SKM-1 treated with dmso at 0.1 percent for 144 hours (cell line): ENCODE measurements at regions not wholly inside any gene's neighbourhood (a gene's known extent, or its start where the extent isn't known, plus 50 kb on each side); places are given as distances from the start of the nearest gene placed in this dataset.
A peak's percentile ranks its signal among the peaks of the same experiment; 100 is the strongest.

Experiments
- DNase-seq: peaks from one replicate; lab custom pipeline; 2025; ENCODE audit not compliant: unreplicated experiment; lab: John Stamatoyannopoulos, UW

DNA sequence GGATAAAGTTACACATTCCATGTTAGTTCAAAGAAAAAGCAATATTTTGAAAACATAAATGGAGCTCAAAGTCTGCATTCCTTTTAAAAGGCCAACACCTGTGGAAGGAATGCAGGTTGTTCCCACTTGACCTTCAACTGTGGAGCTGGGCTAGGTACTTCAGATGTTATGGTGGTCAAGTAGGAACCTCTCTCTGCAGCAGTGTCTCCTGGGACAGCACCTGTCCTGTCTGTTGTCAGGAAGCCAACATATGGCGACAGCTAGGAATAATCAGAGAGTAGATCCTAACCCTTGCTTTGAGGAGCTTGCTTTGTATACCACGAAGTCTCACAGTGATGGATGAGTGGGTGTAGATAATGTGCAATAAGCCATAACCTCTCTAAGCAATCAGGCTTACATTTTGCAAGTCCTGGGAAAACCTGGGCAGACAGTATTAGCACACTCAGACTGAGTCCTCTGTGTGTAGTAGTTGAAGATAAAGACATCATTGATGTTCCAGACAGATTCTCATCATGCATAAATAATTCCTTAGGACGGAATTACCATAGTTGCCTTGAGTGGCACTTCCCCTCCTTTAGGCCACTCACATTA is 347.5 kb downstream of the PRL start:
- DNase-seq = no peak

DNA sequence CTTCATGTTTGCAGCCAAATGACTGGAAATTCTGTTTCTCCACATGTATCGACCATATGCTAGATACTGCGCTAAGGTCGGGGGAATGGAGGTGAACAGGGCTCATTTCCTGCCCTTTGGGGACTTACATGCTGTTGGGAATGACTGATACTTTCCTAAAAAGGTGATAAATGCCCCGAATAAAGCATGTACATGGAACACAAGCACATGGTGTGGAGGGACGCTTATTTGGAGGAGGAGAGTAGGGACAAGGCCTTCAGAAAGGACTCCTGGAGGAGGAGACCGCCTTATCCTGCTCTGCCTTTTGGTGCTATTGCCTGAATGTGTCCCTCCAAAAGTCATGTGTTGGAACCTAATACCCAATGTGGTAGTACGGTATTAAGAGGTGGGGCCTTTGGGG is 344.5 kb downstream of the PRL start:
- no peak for DNase-seq

DNA sequence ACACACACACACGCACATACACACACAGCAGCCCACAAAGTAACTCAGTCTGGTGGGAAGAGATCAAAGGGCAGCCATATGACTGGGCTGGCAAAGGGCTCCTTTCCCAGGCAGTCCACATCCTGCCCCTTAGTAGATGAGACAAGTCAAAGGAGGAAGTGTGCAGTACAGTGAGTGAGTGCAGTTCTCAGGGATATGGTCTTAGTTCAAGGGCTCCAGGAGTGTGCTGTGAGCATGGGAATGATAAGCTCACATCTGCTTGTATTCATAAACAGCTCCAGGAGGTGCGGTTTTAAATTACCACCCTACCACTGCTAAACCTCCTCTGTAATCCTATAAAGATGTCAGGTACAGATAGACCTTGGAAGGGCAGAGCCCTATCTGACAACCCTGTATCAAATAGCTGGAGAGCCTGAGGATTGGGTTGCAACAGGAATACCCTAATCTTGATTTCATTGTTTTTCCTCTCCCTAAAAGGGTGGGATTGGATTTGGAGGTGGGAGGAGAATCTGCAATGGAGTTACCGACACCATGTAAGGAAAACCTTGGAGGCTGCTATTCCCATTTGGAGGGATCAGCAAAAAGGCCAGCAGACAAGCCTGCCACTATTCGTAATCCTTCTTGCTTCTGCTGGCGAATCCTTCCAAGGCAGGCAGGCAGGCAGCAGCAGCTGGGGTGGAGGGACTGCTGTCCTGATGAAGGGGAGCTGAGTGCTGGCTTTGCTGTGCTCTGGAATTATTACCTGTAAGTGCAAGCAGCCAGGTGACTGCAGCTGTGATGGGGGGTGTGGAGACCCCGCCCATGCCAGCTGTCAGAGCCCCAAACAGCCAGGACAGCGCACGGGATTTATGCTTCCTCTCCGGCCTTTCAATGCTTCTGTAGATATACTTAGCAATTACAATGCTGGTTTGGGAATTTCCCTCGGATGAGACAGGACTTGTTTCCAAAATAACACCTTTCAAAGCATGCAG is 342.7 kb downstream of the PRL start:
- peak; percentile 25 for DNase-seq

DNA sequence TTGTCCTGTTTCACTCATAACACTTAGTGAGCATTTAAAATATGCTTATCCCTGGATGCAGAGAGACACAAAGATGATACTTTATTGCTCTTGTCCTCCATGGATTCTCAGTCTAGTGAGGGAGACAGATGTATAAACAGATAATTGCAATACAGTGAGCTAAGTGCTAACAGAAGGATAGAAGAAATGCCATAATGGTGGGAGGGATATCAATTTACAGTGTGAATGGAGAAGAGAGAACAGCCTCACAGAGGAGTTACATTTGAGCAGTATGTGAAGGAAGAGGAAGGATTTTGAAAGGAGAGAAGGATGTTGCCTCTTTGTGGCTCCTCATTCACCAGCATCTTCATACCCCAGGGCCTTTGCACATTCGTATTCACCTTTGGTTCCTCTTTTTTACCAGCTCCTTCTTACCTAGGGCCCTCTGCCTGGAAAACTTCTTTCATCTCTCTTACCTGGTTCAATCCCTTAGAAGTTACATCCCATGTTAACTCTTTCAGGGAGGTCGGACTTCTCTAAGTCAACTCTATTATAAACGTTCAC is 341.7 kb downstream of the PRL start:
- DNase-seq = no peak

DNA sequence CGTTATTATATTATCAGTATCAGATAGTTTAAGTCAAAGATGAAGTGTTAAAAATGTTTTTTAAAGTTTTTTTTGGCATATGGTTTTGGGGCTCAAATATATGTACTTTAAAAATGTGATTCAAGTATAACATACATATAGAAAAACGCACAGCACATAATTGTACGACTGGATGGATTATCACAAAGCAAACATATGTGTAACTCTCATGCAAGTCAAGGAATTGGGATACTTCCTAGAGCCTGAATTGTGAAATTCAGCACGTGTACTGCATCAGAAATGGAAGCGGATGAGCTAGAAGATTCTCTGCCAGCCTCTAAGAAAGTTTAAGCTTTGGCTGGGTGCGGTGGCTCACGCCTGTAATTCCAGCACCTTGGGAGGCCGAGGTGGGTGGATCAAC is 340.9 kb downstream of the PRL start:
- no peak for DNase-seq

DNA sequence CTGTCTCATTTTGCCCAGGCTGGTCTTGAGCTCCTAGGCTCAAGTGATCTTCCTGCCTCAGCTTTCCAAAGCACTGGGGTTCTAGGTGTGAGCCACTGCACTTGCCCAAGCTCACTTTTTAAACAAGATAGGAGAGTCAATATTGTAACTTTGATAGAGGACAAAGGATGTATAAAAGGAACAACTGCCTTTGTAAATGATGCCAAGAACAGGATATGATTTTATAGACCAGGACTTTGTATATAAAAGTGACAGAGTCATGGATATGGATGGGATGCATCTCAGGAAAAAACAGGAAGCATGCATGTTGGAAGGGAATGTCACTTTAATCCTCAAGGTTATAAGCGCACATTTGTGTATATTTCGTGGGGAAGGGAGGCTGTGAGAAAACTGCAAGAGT is 338.4 kb downstream of the PRL start:
- no peak for DNase-seq

DNA sequence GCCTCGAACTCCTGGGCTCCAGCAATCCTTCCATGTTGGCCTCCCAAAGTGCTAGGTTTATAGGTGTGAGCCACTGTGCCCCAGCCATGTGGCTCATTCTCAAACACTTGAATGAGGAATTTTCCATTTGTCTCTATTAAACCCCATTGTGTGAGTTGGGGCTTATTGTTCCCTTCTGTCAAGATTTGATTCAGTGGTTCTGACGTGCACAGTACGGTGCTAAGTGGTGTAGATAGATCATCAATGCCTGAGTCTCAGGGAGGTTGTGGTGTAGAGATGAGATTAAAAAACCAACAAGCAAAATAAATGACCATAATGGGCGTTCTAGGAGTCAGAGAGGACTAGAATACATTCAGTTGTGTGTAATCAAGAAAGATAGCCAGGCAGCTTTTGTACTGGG is 335.6 kb downstream of the PRL start:
- no peak for DNase-seq

DNA sequence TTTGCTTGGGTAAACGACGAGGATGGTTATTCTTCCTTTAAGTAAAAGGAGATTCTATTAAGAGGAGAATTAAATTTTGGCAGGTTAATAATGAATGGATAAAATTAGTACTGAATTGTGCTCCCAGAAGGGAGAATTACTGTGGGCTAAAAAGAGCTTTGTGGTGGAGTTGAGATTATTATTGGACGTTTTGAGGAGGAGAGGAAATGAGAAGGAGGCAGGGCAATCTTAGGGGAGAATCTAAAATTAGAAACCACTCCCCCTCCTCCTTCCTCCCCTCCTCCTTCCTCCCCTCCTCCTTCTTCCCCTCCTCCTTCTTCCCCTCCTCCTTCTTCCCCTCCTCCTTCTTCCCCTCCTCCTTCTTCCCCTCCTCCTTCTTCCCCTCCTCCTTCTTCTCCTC is 331.8 kb downstream of the PRL start:
- no peak for DNase-seq

DNA sequence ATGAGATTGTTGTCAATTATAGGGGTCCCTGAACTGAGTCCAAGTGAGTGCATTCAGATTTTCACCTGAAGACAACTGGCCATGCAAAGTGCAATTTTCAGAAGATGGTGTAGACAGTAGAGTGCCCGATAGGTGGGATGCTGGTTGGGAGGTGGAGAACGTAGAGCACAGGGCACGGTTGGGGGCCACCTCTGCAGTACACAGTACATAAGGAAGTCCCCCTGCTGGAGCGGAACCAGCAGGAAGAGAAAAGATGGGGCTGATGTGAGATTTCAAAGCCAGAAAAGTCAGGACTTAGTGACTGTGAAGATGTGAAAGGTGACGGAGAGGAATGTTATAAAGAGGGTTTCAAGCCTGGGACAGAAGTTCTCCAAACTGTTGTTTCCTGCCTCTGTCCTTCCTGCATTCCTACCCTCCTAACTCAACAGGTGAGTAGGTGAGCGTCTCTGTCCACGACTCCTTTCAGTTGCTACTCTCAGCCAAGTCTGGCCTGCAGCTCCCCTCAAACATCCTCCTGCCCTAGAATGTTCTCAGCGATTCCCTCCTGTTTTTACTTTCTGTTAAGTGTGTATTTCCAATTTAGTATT is 330.8 kb downstream of the PRL start:
- no peak for DNase-seq

DNA sequence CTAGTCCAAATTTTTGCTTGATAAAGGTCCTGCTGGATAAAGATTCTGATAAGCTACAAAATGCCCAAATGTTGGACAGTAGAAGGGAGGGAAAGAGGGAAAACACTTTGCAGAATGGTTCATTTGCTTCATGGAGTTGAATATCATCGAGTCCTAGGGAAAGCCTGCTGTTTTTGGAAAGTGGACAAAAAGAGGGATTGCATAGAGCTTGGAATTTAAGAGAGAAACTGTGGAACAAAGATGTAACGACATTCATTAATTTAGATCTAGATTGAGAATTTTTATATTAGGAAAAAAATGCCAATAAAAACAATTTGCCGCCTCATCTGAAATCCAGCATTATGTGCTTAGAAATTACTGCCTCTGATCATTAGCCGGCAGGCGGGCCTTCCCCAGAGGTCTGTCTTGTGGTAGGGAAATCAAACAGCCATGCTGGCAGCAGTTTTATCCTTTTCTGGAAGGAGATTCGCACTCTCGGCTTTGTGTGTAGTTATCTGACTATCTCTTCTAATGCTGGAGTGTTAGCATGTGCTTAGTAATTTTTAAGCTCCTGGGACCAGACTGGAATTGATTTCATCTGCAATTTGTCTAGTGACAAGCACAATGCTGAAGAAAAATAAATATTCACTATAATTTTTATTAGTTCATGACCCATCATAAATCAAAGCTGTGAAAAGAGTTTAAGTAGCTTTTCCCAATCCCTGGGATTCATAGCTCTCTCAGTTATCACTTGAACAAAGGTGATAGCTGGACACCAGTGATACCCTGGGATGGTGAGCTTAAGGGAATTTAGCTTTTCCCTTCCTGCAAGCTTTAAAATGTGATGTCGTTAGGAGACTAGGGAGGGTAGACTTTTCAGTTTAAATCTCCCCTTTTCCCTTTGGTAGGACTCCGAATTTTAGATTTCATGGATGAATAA is 329.5 kb downstream of the PRL start:
- DNase-seq = no peak

DNA sequence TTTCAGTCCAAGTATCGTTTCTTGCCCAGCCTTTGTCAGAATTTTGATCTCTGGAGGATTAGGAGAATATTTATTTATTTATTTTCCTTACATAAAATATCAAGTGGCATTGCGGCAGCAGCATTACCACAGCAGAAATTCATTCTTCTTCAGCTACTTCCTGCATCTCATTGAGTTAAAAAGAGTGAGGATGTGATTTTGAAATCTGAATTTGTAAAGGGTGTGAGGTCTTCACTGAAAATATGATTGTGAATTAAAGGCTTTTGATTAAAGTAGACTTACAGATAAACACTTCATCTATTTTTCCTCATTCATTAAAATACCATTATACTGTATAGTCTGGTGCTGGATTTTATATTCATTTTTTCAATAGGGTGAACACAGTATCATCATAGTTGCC is 328.4 kb downstream of the PRL start:
- DNase-seq = no peak

DNA sequence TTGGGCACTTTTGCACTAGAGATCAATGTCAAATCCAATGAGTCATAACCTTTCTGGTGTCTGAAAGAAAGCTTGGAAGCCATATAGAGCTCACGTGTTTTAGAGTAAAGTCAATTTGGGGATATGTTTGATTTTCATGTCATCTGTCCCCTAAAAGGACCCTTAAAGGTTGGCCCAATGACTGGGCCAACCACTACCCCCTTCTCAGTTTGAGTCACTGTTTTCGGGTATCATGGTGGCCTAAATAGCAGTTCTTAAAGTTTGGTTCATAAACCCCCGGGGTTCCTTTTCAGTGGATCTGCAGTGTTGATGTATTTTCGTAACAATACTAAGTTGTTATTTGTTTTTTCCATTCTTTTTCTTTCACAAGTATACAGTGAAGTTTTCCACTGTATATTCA is 327.6 kb downstream of the PRL start:
- no peak for DNase-seq

DNA sequence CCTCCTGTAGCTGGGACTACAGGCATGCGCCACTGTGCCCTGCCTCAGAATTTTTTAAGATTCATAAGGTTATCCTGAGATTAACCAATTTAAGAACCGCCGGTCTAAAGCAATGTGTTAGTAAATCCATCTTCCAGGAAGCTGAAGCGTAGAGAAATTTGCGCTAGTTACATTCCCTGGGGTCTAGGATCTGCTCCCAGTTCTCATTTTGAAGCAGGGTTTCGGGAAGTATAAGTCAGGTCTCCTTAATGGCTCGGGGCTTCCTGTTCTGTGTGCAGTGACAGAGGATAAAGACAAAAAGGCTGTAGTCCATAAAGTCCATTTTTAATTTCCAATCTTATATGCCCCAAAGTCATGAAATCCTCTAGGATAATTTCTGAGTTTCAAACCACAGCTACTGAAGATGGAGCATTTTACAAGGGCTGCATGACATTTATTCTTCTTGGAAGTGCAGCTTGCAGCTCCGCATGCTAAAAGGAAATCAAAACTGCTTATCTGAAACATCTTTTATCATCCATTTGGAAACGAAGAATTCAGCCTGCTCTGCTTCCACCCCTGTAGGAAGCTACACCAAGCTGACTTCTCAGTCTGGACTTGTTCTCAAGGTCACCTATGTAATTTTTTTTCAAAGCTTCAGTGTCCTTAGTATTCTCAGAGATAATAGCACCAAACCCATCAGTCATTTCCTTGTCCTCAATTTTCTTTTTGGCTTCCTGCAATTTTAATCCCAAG is 326.1 kb downstream of the PRL start:
- no peak for DNase-seq

DNA sequence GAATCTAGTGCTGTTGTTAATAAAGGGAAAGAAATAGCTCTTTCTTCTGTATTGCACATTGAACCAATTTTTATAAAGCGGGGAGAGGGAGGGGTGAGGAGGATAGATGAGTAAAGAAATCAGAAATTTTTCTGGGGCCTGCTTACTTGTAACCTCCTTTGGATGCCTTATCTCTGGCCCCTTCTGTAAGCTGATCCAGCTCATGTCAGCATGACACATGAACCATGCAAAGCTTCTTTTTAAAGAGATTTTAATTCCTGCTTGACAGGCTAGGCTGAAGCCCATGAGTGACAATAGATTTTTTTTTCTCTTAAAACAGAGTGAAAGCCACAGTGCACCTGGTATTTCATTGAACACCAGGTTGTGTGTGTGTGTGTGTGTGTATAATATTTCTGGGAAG is 325.3 kb downstream of the PRL start:
- no peak for DNase-seq

DNA sequence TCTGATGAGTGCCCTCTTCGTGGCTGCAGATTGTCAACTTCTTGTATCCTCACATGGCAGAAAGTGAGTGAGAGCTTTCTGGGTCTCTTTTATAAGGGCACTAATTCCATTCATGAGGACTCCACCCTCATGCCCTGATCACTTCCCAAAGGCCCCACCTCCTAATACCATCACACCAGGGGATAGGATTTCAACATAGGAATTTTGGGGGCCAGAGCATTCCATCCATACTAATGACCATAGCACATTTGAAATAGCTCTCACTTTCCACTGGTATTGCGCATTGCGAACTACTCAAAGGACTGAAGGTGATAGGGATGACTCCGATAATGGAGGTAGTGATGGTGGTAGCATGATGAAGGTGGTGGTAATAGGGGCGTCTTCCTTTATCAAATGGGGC is 324.3 kb downstream of the PRL start:
- DNase-seq = no peak

DNA sequence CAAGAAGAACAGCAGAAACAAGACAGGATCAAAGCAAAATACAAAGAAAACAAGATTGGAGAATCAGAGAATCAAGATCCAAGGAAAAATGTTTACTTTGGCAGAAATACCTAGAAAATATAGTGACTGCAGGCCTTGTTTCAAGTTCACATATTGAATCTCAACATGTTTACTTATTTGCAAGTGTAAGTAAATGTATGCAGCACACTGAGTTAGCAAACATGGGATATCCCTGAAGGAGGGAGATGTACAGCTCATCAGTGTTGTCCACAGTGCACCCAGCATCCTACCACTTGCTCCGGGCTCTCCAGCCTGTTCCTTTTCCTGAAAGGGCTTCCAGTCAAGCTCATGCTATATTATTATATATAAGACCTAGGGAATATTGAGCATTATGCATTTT is 319.5 kb downstream of the PRL start:
- no peak for DNase-seq

DNA sequence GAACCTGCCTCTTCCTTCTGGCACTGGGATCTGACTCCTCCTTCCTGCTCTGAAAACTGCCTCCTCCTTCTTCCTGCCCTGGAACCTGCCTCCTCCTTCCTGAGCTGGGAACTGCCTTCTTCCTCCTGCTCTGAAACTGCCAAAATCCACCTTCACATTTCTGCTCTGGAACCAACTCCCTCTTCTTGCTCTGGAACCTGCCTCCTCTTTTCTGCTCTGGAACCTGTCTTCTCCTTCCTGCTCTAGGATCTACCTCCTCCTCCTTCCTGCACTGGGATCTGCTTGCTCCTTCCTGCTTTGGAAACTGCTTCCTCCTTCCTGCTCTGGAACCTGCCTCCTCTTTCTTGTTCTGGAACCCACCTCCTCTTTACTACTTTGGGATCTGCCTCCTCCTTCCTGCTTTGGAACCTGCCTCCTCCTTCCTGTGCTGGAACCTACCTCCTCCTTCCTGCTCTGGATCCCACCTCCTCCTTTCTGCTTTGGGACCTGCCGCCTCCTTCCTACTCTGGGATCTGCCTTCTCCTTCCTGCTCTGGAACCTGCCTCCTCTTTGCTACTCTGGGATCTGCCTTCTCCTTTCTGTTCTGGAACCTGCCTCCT is 315.5 kb downstream of the PRL start:
- DNase-seq = no peak

DNA sequence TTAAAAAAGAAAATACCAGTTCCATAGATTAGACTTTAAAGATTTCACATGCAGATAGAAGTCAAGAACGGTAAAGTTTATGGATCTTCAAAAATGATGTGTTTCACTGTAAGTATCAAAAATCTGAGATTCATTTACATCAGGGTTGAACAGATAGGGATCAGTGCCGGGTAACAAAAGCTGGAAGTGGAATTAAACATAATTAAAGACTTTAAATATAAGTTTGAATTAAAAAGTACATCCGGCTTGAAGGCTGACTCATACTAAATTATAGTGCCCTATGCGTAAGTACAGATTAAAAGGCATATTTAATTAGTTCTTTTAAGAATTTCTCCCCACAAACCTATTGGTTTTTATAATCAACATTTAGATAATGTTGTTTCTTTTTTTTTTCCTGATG is 312.7 kb downstream of the PRL start:
- no peak for DNase-seq

DNA sequence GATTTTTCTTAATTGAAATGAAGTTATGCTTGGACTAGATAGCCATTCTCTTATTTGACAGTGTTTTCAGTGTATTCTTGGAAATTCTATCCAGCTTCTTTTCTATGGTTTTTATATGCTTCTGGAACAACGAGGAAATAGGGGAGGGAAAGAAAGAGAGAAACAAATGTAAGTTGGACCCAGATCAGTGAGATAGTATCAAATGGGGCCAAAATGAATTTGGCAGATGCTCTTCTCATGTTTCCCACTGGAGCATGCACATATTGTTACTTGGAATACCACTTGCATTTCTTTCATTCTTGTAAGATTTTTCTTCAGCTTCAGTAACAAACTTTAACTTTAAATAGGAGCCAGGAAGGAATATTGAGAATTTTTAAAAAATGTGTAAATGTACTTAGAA is 312.3 kb downstream of the PRL start:
- DNase-seq = no peak

DNA sequence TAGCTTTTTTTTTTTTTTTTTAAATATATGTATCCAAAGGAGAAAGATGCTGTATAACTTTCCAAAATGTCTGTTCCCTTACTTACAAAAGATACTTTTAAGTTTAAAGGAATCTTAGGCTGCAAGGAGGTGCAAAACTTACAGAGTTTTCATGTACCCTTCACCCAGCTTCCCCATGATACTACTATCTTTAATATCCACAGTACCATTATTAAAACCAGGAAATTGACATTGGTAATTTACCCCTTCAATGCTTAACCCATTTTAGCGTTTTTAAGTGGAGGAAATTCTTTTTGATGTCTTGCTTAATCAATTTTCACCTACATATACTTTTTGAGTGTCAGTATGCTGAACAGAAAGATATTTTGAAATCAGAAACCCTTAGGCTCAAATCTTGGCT is 310.9 kb downstream of the PRL start:
- DNase-seq = no peak
